GM18508 (cell line): ENCODE measurements at regions not wholly inside any gene's neighbourhood (a gene's known extent, or its start where the extent isn't known, plus 50 kb on each side); places are given as distances from the start of the nearest gene placed in this dataset.

Experiments used
- ATAC-seq: cut with Tn5 transposase; IDR thresholded peaks from one replicate; pipeline ENCODE4 v1.9.1; 2021; ENCODE audit warnings: moderate number of reproducible peaks; ENCODE audit not compliant: insufficient read depth, unreplicated experiment

GRCh38 chr1:38221006-38221649 lies 174.5 kb upstream of the POU3F1 start:
- ATAC-seq: no peak

GRCh38 chr1:38217316-38217715 lies 170.7 kb upstream of the POU3F1 start:
- no peak for ATAC-seq

- no peak for ATAC-seq
These were observed 167.2 kb upstream of the POU3F1 start for GRCh38 chr1:38213646-38214434.

GRCh38 chr1:38210895-38211177 lies 164.2 kb upstream of the POU3F1 start:
- ATAC-seq: no peak

GRCh38 chr1:38210021-38210894 lies 163.7 kb upstream of the POU3F1 start:
- no peak for ATAC-seq

- ATAC-seq: no peak
These were observed 162.4 kb upstream of the POU3F1 start for GRCh38 chr1:38208716-38209632.

GRCh38 chr1:38207906-38208305 lies 161.3 kb upstream of the POU3F1 start:
- no peak for ATAC-seq

GRCh38 chr1:38207275-38207674 lies 160.7 kb upstream of the POU3F1 start:
- ATAC-seq: no peak

- ATAC-seq: no peak
These were observed 158.1 kb upstream of the POU3F1 start for GRCh38 chr1:38204698-38205097.

GRCh38 chr1:38203441-38203840 lies 156.8 kb upstream of the POU3F1 start:
- ATAC-seq: no peak

- ATAC-seq: no peak
These were observed 154.8 kb upstream of the POU3F1 start for GRCh38 chr1:38201431-38201830.

GRCh38 chr1:38198621-38199020 lies 152.0 kb upstream of the POU3F1 start:
- ATAC-seq: no peak

GRCh38 chr1:38198099-38198498 lies 151.5 kb upstream of the POU3F1 start:
- no peak for ATAC-seq

GRCh38 chr1:38197312-38198061 lies 150.9 kb upstream of the POU3F1 start:
- ATAC-seq: no peak

GRCh38 chr1:38194472-38194871 lies 147.9 kb upstream of the POU3F1 start:
- ATAC-seq: no peak

- no peak for ATAC-seq
These were observed 146.4 kb upstream of the POU3F1 start for GRCh38 chr1:38193040-38193439.

- ATAC-seq: no peak
These were observed 144.9 kb upstream of the POU3F1 start for GRCh38 chr1:38191461-38191860.

GRCh38 chr1:38190983-38191382 lies 144.4 kb upstream of the POU3F1 start:
- no peak for ATAC-seq

- ATAC-seq: no peak
These were observed 141.0 kb upstream of the POU3F1 start for GRCh38 chr1:38187552-38187951.
